ENCODE measurements at regions not wholly inside any gene's neighbourhood (a gene's known extent, or its start where the extent isn't known, plus 50 kb on each side); places are given as distances from the start of the nearest gene placed in this dataset.
A peak's percentile ranks its signal among the peaks of the same experiment; 100 is the strongest.

DNA sequence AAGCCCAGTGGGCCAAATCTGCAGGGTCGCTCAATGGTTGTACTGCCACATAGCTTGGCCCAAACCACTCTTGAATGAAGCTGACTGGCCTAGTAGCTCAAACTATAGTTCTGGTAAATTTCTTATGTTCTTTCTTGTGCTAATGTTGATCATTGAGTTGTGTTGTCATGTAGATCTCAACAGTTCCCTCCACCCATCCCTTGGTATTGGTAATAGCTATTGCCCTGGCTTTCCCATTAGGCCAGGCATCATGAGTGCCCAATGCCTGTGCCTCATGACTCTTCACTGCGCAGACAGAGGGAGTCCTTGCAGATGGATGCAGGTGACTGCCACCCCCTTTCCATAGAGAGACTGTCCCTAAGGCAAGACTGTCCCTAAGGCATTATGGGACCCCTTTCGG, 988.4 kb downstream of the KCNMA1 start:
- H3K4me3 Mint-ChIP-seq, result no peak overlapping the region
- no peaks in the 10 kb centered on the region for H3K9me3 Mint-ChIP-seq (ENCODE audit: low read depth)
- ChIA-PET CTCF (no interaction called here), POLR2A (no interaction called here)
- intact Hi-C loops (cut with DNase I, micrococcal nuclease), result no loop called here
- no peaks in the 10 kb centered on the region for H3K27me3 Mint-ChIP-seq
- no peak overlapping the region for H3K27ac Mint-ChIP-seq
- ATAC-seq, result no peak
- DNase-seq, result no peak
- no peaks in the 10 kb centered on the region for H3K4me1 Mint-ChIP-seq
- no peaks in the 10 kb centered on the region for H3K36me3 Mint-ChIP-seq (ENCODE audit: low read depth)

DNA sequence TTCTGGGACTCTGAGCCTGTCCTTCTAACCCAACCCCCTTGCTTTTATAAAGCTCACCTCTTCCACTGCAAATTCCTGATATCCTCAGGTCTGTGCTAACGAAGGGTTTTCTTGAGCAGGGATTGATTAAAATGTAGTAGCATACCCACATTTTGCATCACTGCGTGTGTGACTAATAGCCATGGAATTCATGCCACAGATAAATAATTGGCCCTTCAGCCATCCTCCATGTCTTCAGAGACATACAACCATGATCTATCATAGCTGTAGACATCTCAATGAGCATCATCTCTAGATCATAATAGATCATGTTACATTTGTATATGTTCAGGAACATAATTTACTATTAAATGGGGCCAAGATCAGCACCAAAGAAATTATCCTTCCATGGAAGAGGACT, 990.3 kb downstream of the KCNMA1 start:
- no peak overlapping the region for H3K4me3 Mint-ChIP-seq
- H3K4me1 Mint-ChIP-seq, result no peaks in the 10 kb centered on the region
- ChIA-PET POLR2A (no interaction called here), CTCF (interaction anchor here (0.7 kb wide), 1 partner anchor 1400 kb away, joined by 3 read pairs; no protein-coding TSS in a partner anchor)
- DNase-seq (no peak), ATAC-seq (no peak)
- intact Hi-C loops (cut with DNase I, micrococcal nuclease), result no loop called here
- no peaks in the 10 kb centered on the region for H3K27me3 Mint-ChIP-seq
- no peaks in the 10 kb centered on the region for H3K9me3 Mint-ChIP-seq (ENCODE audit: low read depth)
- no peak overlapping the region for H3K27ac Mint-ChIP-seq
- H3K36me3 Mint-ChIP-seq (ENCODE audit: low read depth), result no peaks in the 10 kb centered on the region

DNA sequence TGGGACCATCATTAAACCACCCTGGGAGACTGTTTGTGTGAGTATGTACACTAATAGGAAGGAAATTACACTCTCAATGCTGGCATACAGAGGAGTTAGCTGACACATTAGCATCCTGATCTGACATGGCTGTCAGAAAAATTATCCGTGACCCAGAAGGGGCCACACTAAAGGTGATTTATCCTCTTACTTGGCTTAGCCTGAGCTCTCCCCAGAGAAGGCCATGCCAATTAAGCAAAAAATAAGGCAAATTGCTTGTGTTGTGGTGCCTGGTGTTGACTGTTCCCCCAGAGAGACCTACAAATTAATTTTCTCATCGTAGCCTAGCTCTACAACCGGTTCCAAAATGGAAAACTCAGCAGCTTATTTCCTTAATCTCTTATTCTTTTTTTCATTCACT, 992.3 kb downstream of the KCNMA1 start:
- ATAC-seq (no peak), DNase-seq (no peak)
- H3K4me1 Mint-ChIP-seq, result no peaks in the 10 kb centered on the region
- no peaks in the 10 kb centered on the region for H3K36me3 Mint-ChIP-seq (ENCODE audit: low read depth)
- no peak overlapping the region for H3K27ac Mint-ChIP-seq
- ChIA-PET POLR2A (no interaction called here), CTCF (no interaction called here)
- no peaks in the 10 kb centered on the region for H3K27me3 Mint-ChIP-seq
- H3K9me3 Mint-ChIP-seq (ENCODE audit: low read depth), result no peaks in the 10 kb centered on the region
- H3K4me3 Mint-ChIP-seq, result no peak overlapping the region
- intact Hi-C loops (cut with DNase I, micrococcal nuclease), result no loop called here

DNA sequence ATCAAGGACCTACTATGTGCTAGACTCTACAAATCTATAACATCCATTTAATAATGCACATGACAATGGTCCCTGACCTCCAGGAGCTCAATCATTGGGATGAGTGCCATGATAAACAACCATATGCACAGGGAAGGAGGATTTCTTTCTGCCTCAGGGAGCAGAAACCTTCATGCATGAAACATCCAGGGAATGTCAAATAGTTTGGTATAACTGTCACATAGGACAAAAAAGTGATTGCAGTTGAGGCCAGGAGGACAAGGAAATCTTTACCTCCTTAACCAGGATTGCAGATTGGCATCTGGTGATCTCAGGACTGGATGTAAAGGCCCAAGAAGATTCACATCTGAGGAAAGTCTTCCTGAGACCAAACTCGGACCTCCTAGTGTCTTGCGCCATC, 993.1 kb downstream of the KCNMA1 start:
- Mint-ChIP-seq H3K9me3 (ENCODE audit: low read depth) (no peaks in the 10 kb centered on the region), H3K4me1 (no peaks in the 10 kb centered on the region), H3K36me3 (ENCODE audit: low read depth) (no peaks in the 10 kb centered on the region), H3K27me3 (no peaks in the 10 kb centered on the region), H3K27ac (no peak overlapping the region), H3K4me3 (no peak overlapping the region)
- DNase-seq (no peak), ATAC-seq (no peak)
- intact Hi-C loops (cut with DNase I, micrococcal nuclease), result no loop called here
- ChIA-PET CTCF (interaction anchor here (0.6 kb wide), 1 partner anchor 321 kb away, joined by 3 read pairs; no protein-coding TSS in a partner anchor), POLR2A (no interaction called here)

DNA sequence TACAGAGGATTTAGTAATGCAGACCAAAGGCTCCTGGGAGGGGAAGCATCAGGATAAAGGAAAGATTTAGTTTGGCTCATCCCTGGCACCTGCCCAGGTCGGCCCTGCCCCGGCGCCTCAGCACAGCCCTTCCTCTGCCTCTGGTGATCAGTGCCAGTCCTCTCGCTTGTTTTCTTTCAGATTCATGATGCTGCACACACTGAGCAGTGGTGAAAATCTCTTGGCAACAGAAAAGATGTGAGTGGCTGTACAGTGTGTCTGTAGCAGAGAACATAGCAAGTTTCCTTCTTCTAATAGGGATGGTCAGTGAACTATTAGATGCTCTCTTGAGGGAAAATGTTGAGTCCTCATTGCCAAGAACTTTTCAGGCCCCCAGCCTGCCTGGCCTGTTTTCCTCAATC, 994.1 kb downstream of the KCNMA1 start:
- DNase-seq, result no peak
- ChIA-PET POLR2A (no interaction called here), CTCF (interaction anchor here (0.5 kb wide), 1 partner anchor 193 kb away, joined by 3 read pairs; no protein-coding TSS in a partner anchor)
- no peaks in the 10 kb centered on the region for H3K4me1 Mint-ChIP-seq
- intact Hi-C loops (cut with DNase I, micrococcal nuclease), result no loop called here
- H3K36me3 Mint-ChIP-seq (ENCODE audit: low read depth), result no peaks in the 10 kb centered on the region
- no peaks in the 10 kb centered on the region for H3K9me3 Mint-ChIP-seq (ENCODE audit: low read depth)
- no peak overlapping the region for H3K27ac Mint-ChIP-seq
- H3K27me3 Mint-ChIP-seq, result no peaks in the 10 kb centered on the region
- ATAC-seq, result no peak
- H3K4me3 Mint-ChIP-seq, result no peak overlapping the region

GRCh38 chr10:76642358-76642757, 995.2 kb downstream of the KCNMA1 start:
- ATAC-seq, result no peak
- no peak overlapping the region for H3K4me3 Mint-ChIP-seq
- no peaks in the 10 kb centered on the region for H3K4me1 Mint-ChIP-seq
- no peaks in the 10 kb centered on the region for H3K9me3 Mint-ChIP-seq (ENCODE audit: low read depth)
- POLR2A ChIA-PET, result no interaction called here
- no peaks in the 10 kb centered on the region for H3K27me3 Mint-ChIP-seq
- CTCF ChIA-PET, result no interaction called here
- DNase-seq, result no peak
- no peak overlapping the region for H3K27ac Mint-ChIP-seq
- no peaks in the 10 kb centered on the region for H3K36me3 Mint-ChIP-seq (ENCODE audit: low read depth)
- intact Hi-C loops (cut with DNase I, micrococcal nuclease), result no loop called here

- ChIA-PET CTCF (no interaction called here), POLR2A (no interaction called here)
- no peak for DNase-seq
- Mint-ChIP-seq H3K36me3 (ENCODE audit: low read depth) (no peaks in the 10 kb centered on the region), H3K27ac (no peak overlapping the region), H3K4me1 (no peaks in the 10 kb centered on the region), H3K9me3 (ENCODE audit: low read depth) (no peaks in the 10 kb centered on the region), H3K27me3 (no peaks in the 10 kb centered on the region), H3K4me3 (no peak overlapping the region)
- no peak for ATAC-seq
- intact Hi-C loops (cut with DNase I, micrococcal nuclease), result no loop called here
Observed at GRCh38 chr10:76641215-76641614, 996.4 kb downstream of the KCNMA1 start.

DNA sequence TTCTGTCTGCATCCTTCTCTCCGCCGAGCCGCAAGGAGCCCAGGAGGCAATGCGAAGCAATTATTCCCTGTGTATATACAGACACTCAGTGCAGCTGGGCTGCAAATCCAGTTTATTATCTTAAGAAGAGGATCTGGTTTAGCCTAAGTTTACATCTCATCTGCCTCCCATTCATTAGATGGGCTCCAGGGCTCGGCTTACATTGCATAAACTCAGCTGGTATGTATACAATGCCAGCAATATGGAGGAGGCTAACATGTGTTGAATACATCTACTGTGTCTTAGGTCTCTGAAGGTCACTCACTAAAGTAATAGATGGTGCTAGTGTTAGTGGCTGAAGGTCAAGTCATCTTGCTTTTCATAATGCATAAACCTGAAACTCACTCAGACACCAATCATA, 996.8 kb downstream of the KCNMA1 start:
- ChIA-PET POLR2A (no interaction called here), CTCF (no interaction called here)
- Mint-ChIP-seq H3K27ac (no peak overlapping the region), H3K9me3 (ENCODE audit: low read depth) (no peaks in the 10 kb centered on the region), H3K36me3 (ENCODE audit: low read depth) (no peaks in the 10 kb centered on the region), H3K4me1 (no peaks in the 10 kb centered on the region), H3K4me3 (no peak overlapping the region), H3K27me3 (no peaks in the 10 kb centered on the region)
- DNase-seq (no peak), ATAC-seq (no peak)
- intact Hi-C loops (cut with DNase I, micrococcal nuclease), result no loop called here

DNA sequence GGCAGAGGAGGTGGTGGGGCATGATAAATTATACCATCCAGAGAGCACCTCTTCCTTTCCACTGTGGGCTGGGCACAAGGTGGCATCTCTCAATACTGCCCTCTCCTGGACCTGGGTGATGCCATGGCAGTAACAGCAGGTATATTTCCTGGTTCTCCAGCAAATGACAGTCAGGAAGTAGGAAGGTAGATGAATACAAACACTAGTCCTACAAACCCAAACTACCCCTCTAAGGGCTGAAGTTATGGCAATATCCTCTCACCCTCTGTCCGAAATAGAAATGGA, 1004.9 kb downstream of the KCNMA1 start:
- Mint-ChIP-seq H3K4me1 (no peaks in the 10 kb centered on the region), H3K27ac (no peak overlapping the region), H3K4me3 (no peak overlapping the region), H3K36me3 (ENCODE audit: low read depth) (no peaks in the 10 kb centered on the region), H3K27me3 (peaks cover 3% of the 10 kb centered on the region), H3K9me3 (ENCODE audit: low read depth) (no peaks in the 10 kb centered on the region)
- no peak for ATAC-seq
- ChIA-PET POLR2A (no interaction called here), CTCF (no interaction called here)
- intact Hi-C loops (cut with DNase I, micrococcal nuclease), result no loop called here
- DNase-seq, result peak; percentile 20

GRCh38 chr10:76631884-76632766, 1005.5 kb downstream of the KCNMA1 start:
- H3K9me3 Mint-ChIP-seq (ENCODE audit: low read depth), result no peaks in the 10 kb centered on the region
- H3K4me1 Mint-ChIP-seq, result no peaks in the 10 kb centered on the region
- ChIA-PET CTCF (no interaction called here), POLR2A (no interaction called here)
- H3K36me3 Mint-ChIP-seq (ENCODE audit: low read depth), result no peaks in the 10 kb centered on the region
- peaks cover 3% of the 10 kb centered on the region for H3K27me3 Mint-ChIP-seq
- ATAC-seq (no peak), DNase-seq (no peak)
- H3K4me3 Mint-ChIP-seq, result no peak overlapping the region
- intact Hi-C loops (cut with DNase I, micrococcal nuclease), result no loop called here
- no peak overlapping the region for H3K27ac Mint-ChIP-seq

- Mint-ChIP-seq H3K36me3 (ENCODE audit: low read depth) (no peaks in the 10 kb centered on the region), H3K27me3 (peaks cover 3% of the 10 kb centered on the region), H3K4me3 (no peak overlapping the region), H3K27ac (no peak overlapping the region), H3K4me1 (no peaks in the 10 kb centered on the region), H3K9me3 (ENCODE audit: low read depth) (no peaks in the 10 kb centered on the region)
- ATAC-seq (no peak), DNase-seq (no peak)
- ChIA-PET CTCF (interaction anchor here (1.2 kb wide), 1 partner anchor 374 kb away, joined by 4 read pairs; no protein-coding TSS in a partner anchor), POLR2A (interaction anchor here (0.6 kb wide), 1 partner anchor 338 kb away, joined by 3 read pairs; no protein-coding TSS in a partner anchor)
- intact Hi-C loops (cut with DNase I, micrococcal nuclease), result no loop called here
Observed at GRCh38 chr10:76631036-76631670, 1006.5 kb downstream of the KCNMA1 start.

DNA sequence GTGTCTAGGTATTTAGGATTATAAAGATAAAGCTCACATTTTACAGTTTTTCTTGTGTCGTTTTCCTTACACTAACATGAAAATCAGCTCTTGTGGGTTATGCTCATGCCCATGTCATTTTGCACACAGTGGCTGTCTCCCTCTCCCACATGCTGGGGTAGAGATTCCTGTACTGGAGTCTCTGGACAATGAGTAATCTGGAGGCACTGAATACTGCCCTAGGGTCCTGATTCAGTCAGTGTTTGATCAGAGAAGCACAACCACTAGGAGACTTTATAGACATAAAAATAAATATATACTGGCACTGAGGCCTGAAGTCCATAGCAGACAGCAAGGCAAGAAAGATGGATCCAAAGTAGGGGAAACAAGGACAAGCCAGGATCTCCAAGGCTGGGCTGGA, 1008.8 kb downstream of the KCNMA1 start:
- H3K4me3 Mint-ChIP-seq, result no peak overlapping the region
- no peak overlapping the region for H3K27ac Mint-ChIP-seq
- no peaks in the 10 kb centered on the region for H3K4me1 Mint-ChIP-seq
- ChIA-PET POLR2A (no interaction called here), CTCF (no interaction called here)
- DNase-seq, result no peak
- no peaks in the 10 kb centered on the region for H3K9me3 Mint-ChIP-seq (ENCODE audit: low read depth)
- no peak for ATAC-seq
- no peaks in the 10 kb centered on the region for H3K36me3 Mint-ChIP-seq (ENCODE audit: low read depth)
- peaks cover 2% of the 10 kb centered on the region for H3K27me3 Mint-ChIP-seq
- intact Hi-C loops (cut with DNase I, micrococcal nuclease), result loop anchor here in 1 of 2 experiments (10.0 kb wide), 1 partner anchor 476 kb away; no protein-coding TSS in a partner anchor
